CD14-positive monocyte (primary cell): ENCODE measurements at regions not wholly inside any gene's neighbourhood (a gene's known extent, or its start where the extent isn't known, plus 50 kb on each side); places are given as distances from the start of the nearest gene placed in this dataset.

Source experiments
- DNase-seq, 3 donors: peaks; one replicate each; pipeline ENCODE4 v3.0.0-alpha.2; 2011 to 2022
- H2AFZ ChIP-seq: 2 replicates; pipeline ENCODE4 v1.6.0; 2012; ENCODE audit warnings: mild to moderate bottlenecking, low read depth, low read length, inconsistent platforms; ENCODE audit not compliant: insufficient read depth, poor library complexity, severe bottlenecking
- H3K27ac ChIP-seq, 2 donors: 1 replicate in 1 of 2; 2 replicates in 1 of 2; pipeline ENCODE4 v1.5.1; 2012 to 2013; ENCODE audit warnings: low read length in 2 of 2, control low read depth in 1 of 2, inconsistent platforms in 1 of 2, low read depth in 1 of 2, mild to moderate bottlenecking in 1 of 2
- H3K27me3 ChIP-seq, 2 donors: one replicate each; pipeline versions ENCODE4 v1.6.0 to v1.6.1; 2011 to 2013; ENCODE audit warnings: low read length in 2 of 2; ENCODE audit not compliant: control insufficient read depth in 2 of 2, insufficient read depth in 2 of 2
- H3K36me3 ChIP-seq, 2 donors: replicated peaks in 1 of 2; 1 replicate in 1 of 2; 2 replicates in 1 of 2; pipeline versions ENCODE4 v1.5.1 to v1.6.1; 2012 to 2013; ENCODE audit warnings: low read length in 2 of 2, control low read depth in 1 of 2, inconsistent platforms in 1 of 2, mild to moderate bottlenecking in 1 of 2; ENCODE audit not compliant: insufficient read depth in 2 of 2, control insufficient read depth in 1 of 2
- H3K4me1 ChIP-seq, 2 donors: 1 replicate in 1 of 2; 2 replicates in 1 of 2; pipeline versions ENCODE4 v1.5.1 to v1.6.1; 2012 to 2013; ENCODE audit warnings: low read length in 2 of 2, control low read depth in 1 of 2, inconsistent platforms in 1 of 2, mild to moderate bottlenecking in 1 of 2, moderate library complexity in 1 of 2; ENCODE audit not compliant: insufficient read depth in 2 of 2, control insufficient read depth in 1 of 2
- H3K4me2 ChIP-seq: replicated peaks from 2 replicates; pipeline ENCODE3; 2012; ENCODE audit warnings: low read length, moderate library complexity, mild to moderate bottlenecking; ENCODE audit not compliant: poor library complexity, severe bottlenecking; ENCODE audit errors: extremely low read depth
- H3K4me3 ChIP-seq, 3 experiments: fragments of 200-600 bp in 1 of 3; sonication (generic) in 1 of 3; replicated peaks in 1 of 3; 1 replicate in 2 of 3; 2 replicates in 1 of 3; pipeline ENCODE4 v1.5.1; 2011 to 2013; ENCODE audit warnings: low read length in 3 of 3, mild to moderate bottlenecking in 3 of 3, control low read depth in 2 of 3, low read depth in 2 of 3, inconsistent platforms in 1 of 3, moderate library complexity in 1 of 3
- H3K79me2 ChIP-seq: 2 replicates; pipeline ENCODE4 v1.6.0; 2012; ENCODE audit warnings: mild to moderate bottlenecking, control low read depth, inconsistent platforms, low read length, moderate library complexity; ENCODE audit not compliant: insufficient read depth
- H3K9ac ChIP-seq: 2 replicates; pipeline ENCODE4 v1.6.0; 2017; ENCODE audit warnings: low read length, mild to moderate bottlenecking; ENCODE audit not compliant: insufficient read depth, poor library complexity, severe bottlenecking
- H3K9me3 ChIP-seq, 2 donors: replicated peaks in 1 of 2; 1 replicate in 1 of 2; 2 replicates in 1 of 2; pipeline versions ENCODE4 v1.5.1 to v1.6.1; 2012 to 2013; ENCODE audit warnings: low read length in 2 of 2, control low read depth in 1 of 2; ENCODE audit not compliant: control insufficient read depth in 1 of 2, insufficient read depth in 1 of 2
- H4K20me1 ChIP-seq: 2 replicates; pipeline ENCODE4 v1.6.0; 2012; ENCODE audit warnings: mild to moderate bottlenecking, low read length, control low read depth, moderate library complexity; ENCODE audit not compliant: insufficient read depth
- H3K27ac Mint-ChIP-seq, 7 donors: one replicate each; pipeline ENCODE4 v1.8.0; 2020; ENCODE audit warnings: mild to moderate bottlenecking in 7 of 7, mixed read lengths in 7 of 7, moderate library complexity in 6 of 7, inconsistent platforms in 2 of 7
- H3K27me3 Mint-ChIP-seq, 3 donors: one replicate each; pipeline ENCODE4 v1.8.0; 2021 to 2022; ENCODE audit warnings: low read depth in 3 of 3, mild to moderate bottlenecking in 3 of 3, mixed read lengths in 3 of 3, moderate library complexity in 3 of 3, inconsistent platforms in 1 of 3
- H3K36me3 Mint-ChIP-seq, 2 donors: one replicate each; pipeline ENCODE4 v1.8.0; 2020; ENCODE audit warnings: mixed read lengths in 2 of 2, inconsistent platforms in 1 of 2, mild to moderate bottlenecking in 1 of 2
- H3K4me1 Mint-ChIP-seq: one replicate; pipeline ENCODE4 v1.8.0; 2020; ENCODE audit warnings: mild to moderate bottlenecking, mixed read lengths
- H3K4me3 Mint-ChIP-seq, 2 donors: one replicate each; pipeline ENCODE4 v1.8.0; 2020; ENCODE audit warnings: mild to moderate bottlenecking in 2 of 2, mixed read lengths in 2 of 2, moderate library complexity in 1 of 2
- H3K9me3 Mint-ChIP-seq, 7 donors: one replicate each; pipeline ENCODE4 v1.8.0; 2020 to 2022; ENCODE audit warnings: mixed read lengths in 7 of 7, mild to moderate bottlenecking in 6 of 7, moderate library complexity in 6 of 7, inconsistent platforms in 2 of 7
- CTCF ChIP-seq: fragments of 200-600 bp; IDR thresholded peaks from one replicate; pipeline ENCODE4 v1.8.0; 2022; ENCODE audit warnings: antibody characterized with exemption, mild to moderate bottlenecking
- WGBS: methylation state at CpG from one replicate; pipeline ENCODE4 v1.1.5; 2013; ENCODE audit warnings: missing lambda C conversion rate; ENCODE audit not compliant: insufficient coverage; 5-methylcytosine and 5-hydroxymethylcytosine counted together
- intact Hi-C, 2 donors: fragments of 100-400 bp; cut with micrococcal nuclease; formaldehyde crosslinking; loops; one replicate each; pipeline versions ENCODE4 v1.15.0 to v1.15.1; 2023

GRCh38 chr14:94695231-94695630 is 74.7 kb downstream of the GSC start:
- WGBS, result 95% methylated on average over 18 of the region's 18 CpGs
- H4K20me1 ChIP-seq, result no peaks in the 10 kb centered on the region
- H3K79me2 ChIP-seq, result no peaks in the 10 kb centered on the region
- H3K27me3 ChIP-seq, result peaks cover 0 to 9% of the 10 kb centered on the region in 2 donors
- no peak overlapping the region for H3K27ac Mint-ChIP-seq
- intact Hi-C loops, result no loop called here
- H3K4me1 ChIP-seq, result no peaks in the 10 kb centered on the region
- peaks cover 13 to 20% (median 18%) of the 10 kb centered on the region in 3 donors for H3K27me3 Mint-ChIP-seq
- H3K4me3 ChIP-seq, result no peak overlapping the region
- no peak for TF ChIP-seq CTCF
- no peak overlapping the region for H3K4me3 Mint-ChIP-seq
- H3K9me3 ChIP-seq, result no peaks in the 10 kb centered on the region
- H3K9ac ChIP-seq, result no peak overlapping the region
- H3K36me3 Mint-ChIP-seq, result no peaks in the 10 kb centered on the region
- no peaks in the 10 kb centered on the region for H3K36me3 ChIP-seq
- no peak overlapping the region for H2AFZ ChIP-seq
- no peak overlapping the region for H3K4me2 ChIP-seq
- H3K27ac ChIP-seq, result no peak overlapping the region
- no peak for DNase-seq
- peaks cover 4% of the 10 kb centered on the region for H3K4me1 Mint-ChIP-seq
- H3K9me3 Mint-ChIP-seq, result peaks cover 0 to 4% (median 1%) of the 10 kb centered on the region in 7 donors

DNA sequence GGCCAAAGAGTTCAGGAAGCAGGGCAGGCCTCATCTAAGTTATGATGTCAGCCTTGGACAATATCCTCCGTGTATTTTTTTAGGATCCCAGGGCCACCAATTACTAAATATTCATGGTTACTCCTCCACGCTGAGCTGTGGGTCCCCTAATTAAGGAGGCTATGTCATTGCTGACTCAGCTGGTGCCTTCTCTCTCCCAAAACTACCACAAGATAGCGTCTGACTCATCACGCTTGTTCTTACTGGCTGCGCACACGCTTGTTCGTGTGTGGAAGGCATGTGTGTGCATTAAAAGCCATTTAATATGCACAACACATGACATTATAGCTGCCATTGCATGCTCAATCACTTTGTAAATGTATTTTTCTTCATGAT is 78.3 kb downstream of the GSC start:
- peaks cover 12% of the 10 kb centered on the region for H3K4me1 Mint-ChIP-seq
- no peaks in the 10 kb centered on the region for H3K79me2 ChIP-seq
- H4K20me1 ChIP-seq, result no peaks in the 10 kb centered on the region

More for the DNA sequence above, 78.3 kb downstream of the GSC start:
- Histone ChIP-seq H3K4me1 (peaks cover 0 to 7% of the 10 kb centered on the region in 2 donors), H3K9me3 (no peaks in the 10 kb centered on the region), H3K4me3 (no peak overlapping the region), H3K27ac (no peak overlapping the region), H2AFZ (no peak overlapping the region), H3K36me3 (no peaks in the 10 kb centered on the region), H3K9ac (no peak overlapping the region), H3K27me3 (peaks cover 0 to 19% of the 10 kb centered on the region in 2 donors), H3K4me2 (no peak overlapping the region)
- no peak overlapping the region for H3K27ac Mint-ChIP-seq
- H3K9me3 Mint-ChIP-seq, result peaks cover 0 to 4% (median 0%) of the 10 kb centered on the region in 7 donors
- no peaks in the 10 kb centered on the region for H3K36me3 Mint-ChIP-seq
- intact Hi-C loops, result no loop called here
- WGBS, result 74% methylated on average over 2 of the region's 7 CpGs
- peaks cover 19 to 34% (median 28%) of the 10 kb centered on the region in 3 donors for H3K27me3 Mint-ChIP-seq
- no peak for DNase-seq
- H3K4me3 Mint-ChIP-seq, result no peak overlapping the region
- TF ChIP-seq CTCF, result no peak
